Activated B cell treated with CpG ODN at 0.5 μM for 24 hours (primary cell): ENCODE measurements at regions not wholly inside any gene's neighbourhood (a gene's known extent, or its start where the extent isn't known, plus 50 kb on each side); places are given as distances from the start of the nearest gene placed in this dataset.

Source experiments
- ATAC-seq: fragments of 200-7000 bp; cut with Tn5 transposase; one replicate; pipeline ENCODE4 v1.10.0; 2021; ENCODE audit warnings: low read depth, mild to moderate bottlenecking, moderate library complexity
- CTCF ChIA-PET: fragments of 350-600 bp; sonication (Branson Sonifier 250); formaldehyde crosslinking; loops from one replicate; lab custom pipeline; 2021; ENCODE audit warnings: antibody characterized with exemption; lab: Charles Lee
- POLR2A ChIA-PET: fragments of 350-600 bp; sonication (Branson Sonifier 250); formaldehyde crosslinking; loops from one replicate; lab custom pipeline; 2021; ENCODE audit warnings: antibody characterized with exemption; lab: Charles Lee
- DNase-seq: peaks from one replicate; pipeline ENCODE4 v3.0.0; 2022
- H3K27ac Mint-ChIP-seq: one replicate; pipeline ENCODE4 v1.8.0; 2020; ENCODE audit warnings: mixed read lengths
- H3K27me3 Mint-ChIP-seq: one replicate; pipeline ENCODE4 v1.8.0; 2021; ENCODE audit warnings: mixed read lengths
- H3K36me3 Mint-ChIP-seq: one replicate; pipeline ENCODE4 v1.8.0; 2021; ENCODE audit warnings: low read depth, mixed read lengths
- H3K4me1 Mint-ChIP-seq: one replicate; pipeline ENCODE4 v1.8.0; 2021; ENCODE audit warnings: mixed read lengths
- H3K4me3 Mint-ChIP-seq: one replicate; pipeline ENCODE4 v1.8.0; 2020; ENCODE audit warnings: mild to moderate bottlenecking, mixed read lengths
- H3K9me3 Mint-ChIP-seq: one replicate; pipeline ENCODE4 v1.8.0; 2020; ENCODE audit warnings: mixed read lengths
- intact Hi-C: fragments of 100-400 bp; cut with micrococcal nuclease; formaldehyde crosslinking; loops from one replicate; pipeline ENCODE4 v1.15.1; 2024
- TF ChIP-seq, protein P1 (sequence below): fragments of 200-600 bp; IDR thresholded peaks from one replicate; pipeline ENCODE4 v1.8.0; 2022; ENCODE audit warnings: antibody characterized with exemption, mild to moderate bottlenecking

DNA sequence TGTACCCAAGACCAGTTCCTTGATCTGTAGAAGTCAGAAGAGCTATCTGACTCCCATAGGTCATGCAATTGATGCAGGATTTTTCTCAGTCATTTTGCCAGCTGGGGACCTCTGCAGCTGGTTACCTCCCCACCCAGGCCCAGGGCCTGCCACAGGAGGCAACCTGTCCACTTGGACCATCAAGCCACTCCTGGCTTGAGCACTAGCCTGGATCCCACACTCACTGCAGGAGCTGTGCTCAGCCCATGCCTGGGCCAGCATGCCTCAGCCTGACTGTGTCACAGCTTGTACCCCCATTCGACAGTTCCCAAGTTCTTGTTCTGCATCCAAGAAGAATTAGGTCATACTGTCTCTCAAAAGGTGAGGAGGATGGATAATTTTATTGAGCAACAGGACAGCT is 189.4 kb downstream of the PCDH17 start:
- H3K27ac Mint-ChIP-seq, result no peak overlapping the region
- ChIA-PET POLR2A (no interaction called here), CTCF (no interaction called here)
- ATAC-seq (no peak), DNase-seq (no peak)
- peaks cover 14% of the 10 kb centered on the region for H3K9me3 Mint-ChIP-seq
- intact Hi-C loops, result no loop called here
- no peaks in the 10 kb centered on the region for H3K4me1 Mint-ChIP-seq
- TF ChIP-seq, protein P1, sequence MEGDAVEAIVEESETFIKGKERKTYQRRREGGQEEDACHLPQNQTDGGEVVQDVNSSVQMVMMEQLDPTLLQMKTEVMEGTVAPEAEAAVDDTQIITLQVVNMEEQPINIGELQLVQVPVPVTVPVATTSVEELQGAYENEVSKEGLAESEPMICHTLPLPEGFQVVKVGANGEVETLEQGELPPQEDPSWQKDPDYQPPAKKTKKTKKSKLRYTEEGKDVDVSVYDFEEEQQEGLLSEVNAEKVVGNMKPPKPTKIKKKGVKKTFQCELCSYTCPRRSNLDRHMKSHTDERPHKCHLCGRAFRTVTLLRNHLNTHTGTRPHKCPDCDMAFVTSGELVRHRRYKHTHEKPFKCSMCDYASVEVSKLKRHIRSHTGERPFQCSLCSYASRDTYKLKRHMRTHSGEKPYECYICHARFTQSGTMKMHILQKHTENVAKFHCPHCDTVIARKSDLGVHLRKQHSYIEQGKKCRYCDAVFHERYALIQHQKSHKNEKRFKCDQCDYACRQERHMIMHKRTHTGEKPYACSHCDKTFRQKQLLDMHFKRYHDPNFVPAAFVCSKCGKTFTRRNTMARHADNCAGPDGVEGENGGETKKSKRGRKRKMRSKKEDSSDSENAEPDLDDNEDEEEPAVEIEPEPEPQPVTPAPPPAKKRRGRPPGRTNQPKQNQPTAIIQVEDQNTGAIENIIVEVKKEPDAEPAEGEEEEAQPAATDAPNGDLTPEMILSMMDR, result no peak
- no peaks in the 10 kb centered on the region for H3K36me3 Mint-ChIP-seq
- H3K4me3 Mint-ChIP-seq, result no peak overlapping the region
- H3K27me3 Mint-ChIP-seq, result no peaks in the 10 kb centered on the region

DNA sequence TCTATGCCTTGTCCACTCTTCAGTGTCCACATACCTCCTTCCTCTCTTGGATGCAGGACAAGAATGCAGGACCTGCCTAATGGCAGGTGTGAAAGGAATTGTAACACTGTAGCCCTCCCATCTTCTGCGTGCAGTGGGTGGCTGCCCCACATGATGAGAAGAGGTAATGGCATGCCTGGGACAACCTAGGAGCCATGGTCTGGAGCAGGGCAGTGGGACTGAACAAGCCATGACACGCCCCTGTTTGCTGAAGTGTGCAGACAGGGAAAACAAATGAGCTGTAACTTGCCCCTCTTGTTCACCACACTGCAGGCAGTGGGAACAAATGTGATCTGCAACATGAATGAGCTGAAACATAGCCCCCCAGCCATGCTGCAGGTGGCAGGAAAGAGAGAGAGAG is 192.2 kb downstream of the PCDH17 start:
- no peak overlapping the region for H3K27ac Mint-ChIP-seq
- ChIA-PET CTCF (no interaction called here), POLR2A (no interaction called here)
- H3K9me3 Mint-ChIP-seq, result peaks cover 12% of the 10 kb centered on the region
- H3K4me1 Mint-ChIP-seq, result no peaks in the 10 kb centered on the region
- H3K27me3 Mint-ChIP-seq, result no peaks in the 10 kb centered on the region
- ATAC-seq, result no peak
- TF ChIP-seq, protein P1, result no peak
- intact Hi-C loops, result no loop called here
- H3K36me3 Mint-ChIP-seq, result no peaks in the 10 kb centered on the region
- no peak overlapping the region for H3K4me3 Mint-ChIP-seq
- DNase-seq, result no peak

DNA sequence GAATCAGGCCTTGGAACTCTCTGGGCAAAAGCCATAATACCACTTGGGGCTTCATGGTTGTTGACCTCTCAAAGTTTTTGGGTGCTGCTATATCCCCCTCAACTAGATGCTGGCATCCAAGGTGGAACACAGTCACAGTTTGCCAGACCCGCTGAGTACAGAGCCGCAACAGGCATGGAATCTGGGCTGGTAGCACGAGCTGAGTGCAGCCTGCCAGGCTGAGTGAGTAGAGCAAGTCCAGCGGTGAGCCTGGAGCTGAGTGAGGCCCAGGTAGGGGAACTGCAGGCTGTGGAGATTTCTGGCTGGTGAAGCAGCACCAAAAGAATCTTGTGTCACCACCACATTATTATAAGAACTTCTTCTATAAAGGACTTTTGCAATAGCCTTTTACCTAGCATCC is 192.6 kb downstream of the PCDH17 start:
- no peak overlapping the region for H3K27ac Mint-ChIP-seq
- ATAC-seq, result no peak
- H3K27me3 Mint-ChIP-seq, result no peaks in the 10 kb centered on the region
- POLR2A ChIA-PET, result no interaction called here
- intact Hi-C loops, result no loop called here
- peaks cover 12% of the 10 kb centered on the region for H3K9me3 Mint-ChIP-seq
- no peak for DNase-seq
- no peaks in the 10 kb centered on the region for H3K4me1 Mint-ChIP-seq
- H3K4me3 Mint-ChIP-seq, result no peak overlapping the region
- no peaks in the 10 kb centered on the region for H3K36me3 Mint-ChIP-seq
- TF ChIP-seq, protein P1, result no peak
- CTCF ChIA-PET, result no interaction called here

DNA sequence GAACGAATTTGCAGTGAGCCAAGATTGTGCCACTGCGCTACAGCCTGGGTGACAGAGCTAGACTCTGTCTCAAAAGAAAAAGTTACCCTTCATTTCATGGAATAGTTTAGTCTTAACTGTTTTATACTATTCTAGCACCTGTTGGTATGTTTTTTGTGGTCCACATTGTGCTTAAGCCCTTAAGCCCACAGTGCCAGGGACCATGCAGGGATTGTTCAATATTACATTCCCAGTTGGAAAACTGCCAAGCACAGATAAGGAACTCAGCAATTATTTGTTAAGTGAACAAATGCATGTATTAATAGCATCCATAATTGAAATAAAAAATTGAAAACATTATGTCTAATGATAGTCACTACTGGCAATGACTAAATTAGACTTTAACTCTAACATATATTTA is 193.5 kb downstream of the PCDH17 start:
- Mint-ChIP-seq H3K27ac (no peak overlapping the region), H3K36me3 (no peaks in the 10 kb centered on the region), H3K4me3 (no peak overlapping the region), H3K27me3 (no peaks in the 10 kb centered on the region), H3K4me1 (no peaks in the 10 kb centered on the region), H3K9me3 (peaks cover 12% of the 10 kb centered on the region)
- TF ChIP-seq, protein P1, result no peak
- DNase-seq (no peak), ATAC-seq (no peak)
- CTCF ChIA-PET, result no interaction called here
- POLR2A ChIA-PET, result no interaction called here
- intact Hi-C loops, result no loop called here

DNA sequence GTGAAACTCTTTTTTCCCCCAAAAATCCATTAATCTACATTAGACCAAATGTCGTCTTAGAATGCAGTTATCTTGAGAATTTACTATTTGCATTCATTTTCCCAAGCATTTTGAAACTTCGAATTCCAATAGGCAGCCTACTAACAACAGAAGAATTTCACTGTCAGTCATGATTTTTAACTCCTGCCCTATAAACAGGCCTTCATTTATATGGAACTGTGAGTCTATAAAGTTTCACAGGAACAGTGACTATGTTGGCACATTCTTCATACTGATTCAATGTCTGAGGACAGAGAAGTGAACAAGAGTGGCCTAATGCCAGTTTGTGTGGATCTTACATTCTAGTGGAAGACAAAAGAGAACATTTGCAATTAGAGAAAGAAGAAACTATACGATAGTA is 198.0 kb downstream of the PCDH17 start:
- H3K27me3 Mint-ChIP-seq, result no peaks in the 10 kb centered on the region
- intact Hi-C loops, result no loop called here
- H3K4me3 Mint-ChIP-seq, result no peak overlapping the region
- peaks cover 6% of the 10 kb centered on the region for H3K9me3 Mint-ChIP-seq
- DNase-seq (no peak), ATAC-seq (no peak)
- ChIA-PET CTCF (no interaction called here), POLR2A (no interaction called here)
- H3K27ac Mint-ChIP-seq, result no peak overlapping the region
- TF ChIP-seq, protein P1, result no peak
- no peaks in the 10 kb centered on the region for H3K36me3 Mint-ChIP-seq
- no peaks in the 10 kb centered on the region for H3K4me1 Mint-ChIP-seq
